ENCODE measurements at regions not wholly inside any gene's neighbourhood (a gene's known extent, or its start where the extent isn't known, plus 50 kb on each side); places are given as distances from the start of the nearest gene placed in this dataset.

DNA sequence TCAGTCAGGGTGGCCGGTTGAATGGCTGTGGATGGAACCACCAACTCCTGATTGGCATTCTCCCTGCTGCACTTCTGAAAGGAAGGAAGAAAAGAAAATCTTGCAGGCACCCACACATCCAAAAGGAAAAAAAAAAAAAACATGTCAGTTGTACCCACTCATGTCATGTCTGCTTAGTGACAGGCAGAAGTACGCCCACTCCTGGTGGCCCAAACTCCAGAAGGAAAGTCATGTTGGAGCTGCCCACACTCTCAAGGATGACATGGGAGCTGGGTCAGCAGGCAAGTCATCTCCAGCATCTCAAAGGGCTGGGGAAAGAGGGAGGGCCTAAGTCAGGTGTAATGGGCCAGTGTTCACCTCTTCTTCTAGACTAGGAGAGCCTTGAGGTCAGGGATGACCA lies 1079.1 kb downstream of the BCL11B start:
- H3K4me3 ChIP-seq (ENCODE audit: low read depth, low read length), result no peak overlapping the region
- TF ChIP-seq POLR2A (IDR thresholded peaks at IDR 0.05; ENCODE audit: extremely low read depth, insufficient read length) (no peak), CTCF (IDR thresholded peaks at IDR 0.05; ENCODE audit: low read depth, low read length) (no peak), MYC (IDR thresholded peaks at IDR 0.05; ENCODE audit: low read depth, low read length) (no peak)
- TF ChIP-seq, protein P1, sequence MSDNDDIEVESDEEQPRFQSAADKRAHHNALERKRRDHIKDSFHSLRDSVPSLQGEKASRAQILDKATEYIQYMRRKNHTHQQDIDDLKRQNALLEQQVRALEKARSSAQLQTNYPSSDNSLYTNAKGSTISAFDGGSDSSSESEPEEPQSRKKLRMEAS (IDR thresholded peaks at IDR 0.05; ENCODE audit: low read depth, low read length), result no peak
- DNase-seq (ENCODE audit: low read depth), result no peak

GRCh38 chr14:98194821-98195220 lies 1077.2 kb downstream of the BCL11B start:
- no peak for TF ChIP-seq POLR2A (IDR thresholded peaks at IDR 0.05; ENCODE audit: extremely low read depth, insufficient read length)
- no peak for TF ChIP-seq CTCF (IDR thresholded peaks at IDR 0.05; ENCODE audit: low read depth, low read length)
- no peak for TF ChIP-seq MYC (IDR thresholded peaks at IDR 0.05; ENCODE audit: low read depth, low read length)
- TF ChIP-seq, protein P1 (IDR thresholded peaks at IDR 0.05; ENCODE audit: low read depth, low read length), result no peak
- no peak overlapping the region for H3K4me3 ChIP-seq (ENCODE audit: low read depth, low read length)
- DNase-seq (ENCODE audit: low read depth), result no peak

DNA sequence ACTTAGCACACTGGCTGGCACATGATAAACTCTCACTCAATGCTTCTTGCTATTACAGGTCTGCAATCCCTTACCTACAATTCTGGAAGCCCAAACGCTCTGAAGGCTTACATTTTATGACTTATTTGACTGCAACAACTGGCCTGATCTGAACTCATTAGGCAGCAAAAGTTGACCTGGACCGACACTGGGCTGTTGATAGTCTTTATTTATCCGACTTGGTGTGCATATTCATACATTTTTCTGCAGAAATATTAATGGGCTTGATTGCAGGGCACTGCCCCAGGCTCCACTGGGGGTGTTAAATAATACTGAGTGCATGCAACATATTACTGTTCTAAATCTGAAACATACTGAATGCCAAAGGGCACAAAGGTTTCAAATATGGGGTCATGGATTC lies 1076.7 kb downstream of the BCL11B start:
- no peak for DNase-seq (ENCODE audit: low read depth)
- H3K4me3 ChIP-seq (ENCODE audit: low read depth, low read length), result no peak overlapping the region
- no peak for TF ChIP-seq CTCF (IDR thresholded peaks at IDR 0.05; ENCODE audit: low read depth, low read length)
- TF ChIP-seq, protein P1 (IDR thresholded peaks at IDR 0.05; ENCODE audit: low read depth, low read length), result no peak
- no peak for TF ChIP-seq MYC (IDR thresholded peaks at IDR 0.05; ENCODE audit: low read depth, low read length)
- TF ChIP-seq POLR2A (IDR thresholded peaks at IDR 0.05; ENCODE audit: extremely low read depth, insufficient read length), result no peak

DNA sequence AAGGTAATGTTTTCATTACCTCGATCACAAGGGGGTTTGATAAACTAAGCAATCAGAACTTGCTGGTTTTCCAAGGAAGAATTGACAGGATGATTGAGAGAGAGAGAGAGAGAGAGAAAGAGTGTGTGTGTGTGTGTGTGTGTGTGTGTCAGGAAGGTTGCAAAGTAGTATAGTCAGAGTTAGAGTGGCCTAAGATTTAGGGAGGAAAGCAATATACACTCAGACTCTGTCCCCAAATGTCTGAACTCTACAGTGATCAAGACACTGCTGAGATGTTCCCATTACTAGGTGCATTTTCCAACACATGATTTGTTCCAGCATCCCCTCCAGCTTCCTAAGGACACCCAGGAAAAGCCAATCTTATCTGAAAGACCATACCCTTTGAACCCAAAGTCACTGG lies 1074.1 kb downstream of the BCL11B start:
- H3K4me3 ChIP-seq (ENCODE audit: low read depth, low read length), result no peak overlapping the region
- TF ChIP-seq MYC (IDR thresholded peaks at IDR 0.05; ENCODE audit: low read depth, low read length), result no peak
- TF ChIP-seq CTCF (IDR thresholded peaks at IDR 0.05; ENCODE audit: low read depth, low read length), result no peak
- TF ChIP-seq, protein P1 (IDR thresholded peaks at IDR 0.05; ENCODE audit: low read depth, low read length), result no peak
- TF ChIP-seq POLR2A (IDR thresholded peaks at IDR 0.05; ENCODE audit: extremely low read depth, insufficient read length), result no peak
- DNase-seq (ENCODE audit: low read depth), result no peak

- no peak overlapping the region for H3K4me3 ChIP-seq (ENCODE audit: low read depth, low read length)
- peak; percentile 30 for DNase-seq (ENCODE audit: low read depth)
- TF ChIP-seq CTCF (IDR thresholded peaks at IDR 0.05; ENCODE audit: low read depth, low read length), result no peak
- TF ChIP-seq, protein P1 (IDR thresholded peaks at IDR 0.05; ENCODE audit: low read depth, low read length), result no peak
- TF ChIP-seq POLR2A (IDR thresholded peaks at IDR 0.05; ENCODE audit: extremely low read depth, insufficient read length), result no peak
- TF ChIP-seq MYC (IDR thresholded peaks at IDR 0.05; ENCODE audit: low read depth, low read length), result no peak
Measured at GRCh38 chr14:98198385-98198784, 1073.6 kb downstream of the BCL11B start.

- H3K4me3 ChIP-seq (ENCODE audit: low read depth, low read length), result no peak overlapping the region
- DNase-seq (ENCODE audit: low read depth), result no peak
- TF ChIP-seq, protein P1 (IDR thresholded peaks at IDR 0.05; ENCODE audit: low read depth, low read length), result no peak
- TF ChIP-seq POLR2A (IDR thresholded peaks at IDR 0.05; ENCODE audit: extremely low read depth, insufficient read length), result no peak
- no peak for TF ChIP-seq MYC (IDR thresholded peaks at IDR 0.05; ENCODE audit: low read depth, low read length)
- TF ChIP-seq CTCF (IDR thresholded peaks at IDR 0.05; ENCODE audit: low read depth, low read length), result no peak
Measured at GRCh38 chr14:98200601-98201000, 1071.4 kb downstream of the BCL11B start.

Measured in NB4 (cell line).